HepG2 (cell line): ENCODE measurements at regions not wholly inside any gene's neighbourhood (a gene's known extent, or its start where the extent isn't known, plus 50 kb on each side); places are given as distances from the start of the nearest gene placed in this dataset.
"Not testable (repeated sequence)": the region's sequence is repeated elsewhere in the genome, so short reads cannot be mapped to it uniquely, and the experiment has no call there.

ENCODE experiments used
- ATAC-seq: fragments of 200-7000 bp; cut with Tn5 transposase; 3 replicates; pipeline ENCODE4 v1.9.1; 2020; ENCODE audit warnings: mild to moderate bottlenecking, moderate library complexity
- BruUV-seq: library from RNA; stranded (reverse); fragments of 400-500 nt; replicated peaks from 2 replicates; lab custom pipeline; 2021; lab: Mats Ljungman, UMichigan
- CTCF ChIA-PET: fragments of 300-600 bp; formaldehyde crosslinking; extraction: SDS; loops from one replicate; lab custom pipeline; 2021; ENCODE audit warnings: low total read pairs, inconsistent platforms, low intra/inter-chr PET ratio; lab: Yijun Ruan, JAX
- POLR2A ChIA-PET: fragments of 350-600 bp; sonication (Branson Sonifier 250); formaldehyde crosslinking; loops from one replicate; lab custom pipeline; 2020; ENCODE audit warnings: antibody characterized with exemption, inconsistent platforms; lab: Yijun Ruan, JAX
- DNase-seq: peaks from one replicate; pipeline ENCODE4 v3.0.0-alpha.2; 2015; ENCODE audit warnings: low spot score
- FAIRE-seq: peaks from 3 replicates; lab custom pipeline; 2011; peaks lifted over from hg19 to GRCh38; lab: Jason Lieb, UNC
- H2AFZ ChIP-seq: one replicate; pipeline ENCODE4 v1.6.1; 2011; ENCODE audit warnings: low read length, inconsistent platforms
- H3K27ac ChIP-seq: fragments of 300-600 bp; 3 replicates; pipeline ENCODE4 v1.8.0; 2011; ENCODE audit warnings: mixed run types, mild to moderate bottlenecking, mixed read lengths, low read length, inconsistent platforms; ENCODE audit not compliant: insufficient read depth; ENCODE audit errors: extremely low read length
- H3K27me3 ChIP-seq, 2 experiments: fragments of 200-600 bp in 1 of 2; 2 replicates in 1 of 2; 3 replicates in 1 of 2; pipeline versions ENCODE4 v1.6.0 to v1.8.0; 2011; ENCODE audit warnings: low read length in 2 of 2, mild to moderate bottlenecking in 2 of 2, moderate library complexity in 2 of 2, inconsistent platforms in 1 of 2; ENCODE audit not compliant: insufficient read depth in 2 of 2, control insufficient read depth in 1 of 2
- H3K36me3 ChIP-seq, 2 experiments: fragments of 200-600 bp in 1 of 2; replicated peaks in 1 of 2; 2 replicates in 1 of 2; 3 replicates in 1 of 2; pipeline versions ENCODE4 v1.5.1 to v1.8.0; 2011; ENCODE audit warnings: low read length in 2 of 2, inconsistent platforms in 1 of 2; ENCODE audit not compliant: insufficient read depth in 2 of 2, control insufficient read depth in 1 of 2
- H3K4me1 ChIP-seq: 2 replicates; pipeline ENCODE4 v1.5.1; 2012; ENCODE audit warnings: low read length, inconsistent platforms; ENCODE audit not compliant: insufficient read depth
- H3K4me2 ChIP-seq: 2 replicates; pipeline ENCODE4 v1.6.0; 2011; ENCODE audit warnings: low read depth, low read length, inconsistent platforms
- H3K4me3 ChIP-seq, 3 experiments: fragments of 200-600 bp in 1 of 3; sonication (generic), shearing (Covaris generic) in 1 of 3; replicated peaks in 1 of 3; 2 replicates each; pipeline ENCODE4 v1.5.1; 2011 to 2016; ENCODE audit warnings: low read length in 3 of 3, inconsistent platforms in 2 of 3, low read depth in 2 of 3, mild to moderate bottlenecking in 2 of 3, control low read depth in 1 of 3, mixed read lengths in 1 of 3; ENCODE audit not compliant: insufficient read depth in 1 of 3
- H3K79me2 ChIP-seq: one replicate; pipeline ENCODE4 v1.6.1; 2011; ENCODE audit warnings: low read length, inconsistent platforms; ENCODE audit not compliant: insufficient read depth
- H3K9ac ChIP-seq: 2 replicates; pipeline ENCODE4 v1.6.0; 2011; ENCODE audit warnings: mild to moderate bottlenecking, low read depth, low read length, inconsistent platforms; ENCODE audit not compliant: insufficient read depth
- H3K9me3 ChIP-seq: 2 replicates; pipeline ENCODE4 v1.5.1; 2012; ENCODE audit warnings: mild to moderate bottlenecking, low read length
- H4K20me1 ChIP-seq: 2 replicates; pipeline ENCODE4 v1.6.0; 2011; ENCODE audit warnings: inconsistent platforms, mild to moderate bottlenecking, low read length, moderate library complexity; ENCODE audit not compliant: insufficient read depth
- ELF3 ChIP-seq: IDR thresholded peaks from 2 replicates; pipeline ENCODE4 v1.6.1; 2016; ENCODE audit warnings: missing genetic modification reagents, missing compliant biosample characterization
- HNF1A ChIP-seq, 2 experiments: sonication (generic) in 1 of 2; formaldehyde crosslinking in 1 of 2; IDR thresholded peaks; 2 replicates each; pipeline versions ENCODE4 v1.4.0 to v1.6.1; 2016 to 2020; ENCODE audit warnings: borderline replicate concordance in 1 of 2, low read depth in 1 of 2, mild to moderate bottlenecking in 1 of 2, missing genetic modification reagents in 1 of 2
- NFYC ChIP-seq: IDR thresholded peaks from 2 replicates; pipeline ENCODE4 v1.6.1; 2016; ENCODE audit warnings: missing genetic modification reagents, missing compliant biosample characterization
- TSC22D2 ChIP-seq: sonication (generic); formaldehyde crosslinking; IDR thresholded peaks from 2 replicates; pipeline ENCODE4 v1.5.1; 2020; ENCODE audit warnings: missing genetic modification reagents, mild to moderate bottlenecking, borderline replicate concordance
- ZNF10 ChIP-seq: sonication (generic); formaldehyde crosslinking; IDR thresholded peaks from 2 replicates; pipeline ENCODE4 v1.4.0; 2020; ENCODE audit warnings: mild to moderate bottlenecking, low read depth, missing genetic modification reagents, borderline replicate concordance
- ZNF430 ChIP-seq: sonication (generic); formaldehyde crosslinking; IDR thresholded peaks from 2 replicates; pipeline ENCODE4 v1.9.0; 2021; ENCODE audit warnings: mild to moderate bottlenecking, missing genetic modification reagents
- ZSCAN9 ChIP-seq: IDR thresholded peaks from 2 replicates; pipeline ENCODE4 v1.6.1; 2016; ENCODE audit warnings: borderline replicate concordance
- WGBS: methylation state at CpG from one replicate; pipeline ENCODE4 v1.1.6; 2017; ENCODE audit warnings: low lambda C conversion rate; 5-methylcytosine and 5-hydroxymethylcytosine counted together
- in situ Hi-C: cut with HindIII; loops from 2 replicates; pipeline ENCODE4 v1.10.0; 2017; ENCODE audit warnings: low pct_unique_long_range_greater_than_20kb; ENCODE audit not compliant: extremely low pct_ligation_motif_present
- intact Hi-C: fragments of 100-400 bp; cut with micrococcal nuclease; formaldehyde crosslinking; loops from one replicate; pipeline ENCODE4 v1.10.0; 2022; ENCODE audit not compliant: unreplicated experiment

DNA sequence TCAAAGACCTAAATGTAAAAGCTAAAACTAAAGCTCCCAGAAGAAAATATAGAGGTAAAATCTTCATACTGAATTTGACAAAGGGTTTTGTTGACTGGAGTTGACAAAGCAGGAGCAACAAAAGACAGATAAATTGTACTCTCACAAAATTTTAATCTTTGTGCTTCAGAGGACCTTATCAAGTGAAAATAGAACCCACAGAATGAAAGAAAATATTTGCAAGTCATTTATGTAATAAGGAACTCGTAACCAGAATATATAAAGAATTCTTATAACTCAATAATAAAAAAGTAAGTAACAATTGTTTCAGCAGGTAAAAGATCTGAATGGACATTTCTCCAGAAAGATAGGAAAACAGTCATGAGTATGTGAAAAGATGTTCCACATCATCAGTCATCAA lies 62.0 kb upstream of the SRRM3 start:
- Histone ChIP-seq H3K9ac (no peak overlapping the region), H3K27me3 (no peaks in the 10 kb centered on the region), H3K27ac (no peak overlapping the region), H2AFZ (no peak overlapping the region), H3K9me3 (no peaks in the 10 kb centered on the region), H3K4me2 (no peak overlapping the region), H3K4me1 (peaks cover 50% of the 10 kb centered on the region), H3K79me2 (no peaks in the 10 kb centered on the region), H3K36me3 (no peaks in the 10 kb centered on the region), H4K20me1 (no peaks in the 10 kb centered on the region), H3K4me3 (no peak overlapping the region)
- no peak for FAIRE-seq
- DNase-seq: no peak
- WGBS: 85% methylated on average over 1 of the region's 1 CpG
- TF ChIP-seq NFYC (CRISPR knock-in tag) (no peak), ZSCAN9 (CRISPR knock-in tag) (no peak), TSC22D2 (CRISPR knock-in tag) (no peak), HNF1A (IDR thresholded peaks at IDR 0.05; ENCODE audit: low read depth) (no peak), HNF1A (CRISPR knock-in tag; IDR thresholded peaks at IDR 0.05; ENCODE audit: borderline replicate concordance) (no peak), ELF3 (CRISPR knock-in tag) (no peak), ZNF10 (CRISPR knock-in tag) (no peak), ZNF430 (CRISPR knock-in tag) (no peak)
- no peak for ATAC-seq
- no TSS peak for BruUV-seq
- ChIA-PET POLR2A (no interaction called here), CTCF (no interaction called here)
- in situ Hi-C loops (no loop called here), intact Hi-C loops (no loop called here)

GRCh38 chr7:76140259-76140658 lies 61.4 kb upstream of the SRRM3 start:
- H3K27ac ChIP-seq, H3K9ac ChIP-seq, FAIRE-seq, ATAC-seq, H3K9me3 ChIP-seq, CTCF ChIA-PET, H3K27me3 ChIP-seq, H4K20me1 ChIP-seq, H3K4me3 ChIP-seq, H2AFZ ChIP-seq, DNase-seq, H3K79me2 ChIP-seq, BruUV-seq, intact Hi-C loops, POLR2A ChIA-PET, in situ Hi-C loops, H3K4me2 ChIP-seq, H3K36me3 ChIP-seq: not testable (repeated sequence)
- peaks cover 52% of the 10 kb centered on the region for H3K4me1 ChIP-seq
- WGBS: 25% methylated on average over 3 of the region's 3 CpGs
